Neural progenitor cell (in vitro differentiated cells): ENCODE measurements at regions not wholly inside any gene's neighbourhood (a gene's known extent, or its start where the extent isn't known, plus 50 kb on each side); places are given as distances from the start of the nearest gene placed in this dataset.
"Not testable (repeated sequence)": the region's sequence is repeated elsewhere in the genome, so short reads cannot be mapped to it uniquely, and the experiment has no call there.

Experiments
- DNase-seq: peaks from one replicate; pipeline ENCODE4 v3.0.0-alpha.2; 2016; ENCODE audit warnings: low spot score
- H2AFZ ChIP-seq: fragments of 200-600 bp; sonication (generic); replicated peaks from 2 replicates; pipeline ENCODE4 v1.6.1; 2016; ENCODE audit warnings: antibody characterized with exemption
- H3F3A ChIP-seq: fragments of 200-600 bp; sonication (generic); 2 replicates; pipeline ENCODE4 v1.6.1; 2016; ENCODE audit warnings: antibody characterized with exemption, low read depth
- H3K27ac ChIP-seq: fragments of 200-600 bp; sonication (generic); 2 replicates; pipeline ENCODE4 v1.5.1; 2016; ENCODE audit warnings: mild to moderate bottlenecking
- H3K27me3 ChIP-seq: fragments of 200-600 bp; sonication (generic); 2 replicates; pipeline ENCODE4 v1.6.1; 2016; ENCODE audit warnings: mild to moderate bottlenecking, moderate library complexity
- H3K36me3 ChIP-seq: fragments of 200-600 bp; sonication (generic); 2 replicates; pipeline ENCODE4 v1.5.1; 2016
- H3K4me1 ChIP-seq: fragments of 200-600 bp; sonication (generic); 2 replicates; pipeline ENCODE4 v1.6.1; 2016; ENCODE audit warnings: mixed run types
- H3K4me2 ChIP-seq: fragments of 200-600 bp; sonication (generic); 2 replicates; pipeline ENCODE4 v1.6.1; 2016
- H3K4me3 ChIP-seq: fragments of 200-600 bp; sonication (generic); 2 replicates; pipeline ENCODE4 v1.5.1; 2016
- H3K79me2 ChIP-seq: fragments of 200-600 bp; sonication (generic); 2 replicates; pipeline ENCODE4 v1.6.1; 2016; ENCODE audit warnings: low read depth
- H3K9ac ChIP-seq: fragments of 200-600 bp; sonication (generic); 2 replicates; pipeline ENCODE4 v1.6.1; 2016
- H3K9me3 ChIP-seq: fragments of 200-600 bp; sonication (generic); 2 replicates; pipeline ENCODE4 v1.5.1; 2016; ENCODE audit warnings: low read depth
- H4K20me1 ChIP-seq: fragments of 200-600 bp; sonication (generic); 2 replicates; pipeline ENCODE4 v1.6.1; 2016; ENCODE audit warnings: low read depth
- H3K27ac Mint-ChIP-seq: 3 replicates; pipeline ENCODE4 v1.8.0; 2021; ENCODE audit warnings: mixed read lengths
- H3K27me3 Mint-ChIP-seq: 2 replicates; pipeline ENCODE4 v1.8.0; 2022; ENCODE audit warnings: low read depth, mild to moderate bottlenecking, inconsistent platforms, moderate library complexity, mixed read lengths; ENCODE audit not compliant: insufficient read depth
- H3K36me3 Mint-ChIP-seq: 3 replicates; pipeline ENCODE4 v1.8.0; 2021; ENCODE audit warnings: mixed read lengths
- H3K4me1 Mint-ChIP-seq: 3 replicates; pipeline ENCODE4 v1.8.0; 2021; ENCODE audit warnings: mixed read lengths
- H3K4me3 Mint-ChIP-seq: 3 replicates; pipeline ENCODE4 v1.8.0; 2021; ENCODE audit warnings: mild to moderate bottlenecking, moderate library complexity, mixed read lengths
- H3K9me3 Mint-ChIP-seq: 3 replicates; pipeline ENCODE4 v1.8.0; 2020; ENCODE audit warnings: mixed read lengths
- CTCF ChIP-seq: fragments of 200-600 bp; sonication (generic); IDR thresholded peaks from 2 replicates; pipeline ENCODE4 v1.5.1; 2017; ENCODE audit warnings: antibody characterized with exemption, mild to moderate bottlenecking
- EZH2 ChIP-seq: fragments of 200-600 bp; sonication (generic); IDR thresholded peaks from 2 replicates; pipeline ENCODE4 v1.6.1; 2017; ENCODE audit warnings: antibody characterized with exemption, mild to moderate bottlenecking, moderate library complexity
- EZH2phosphoT487 ChIP-seq: fragments of 200-600 bp; sonication (generic); IDR thresholded peaks from 2 replicates; pipeline ENCODE4 v1.6.1; 2017; ENCODE audit warnings: antibody characterized with exemption

DNA sequence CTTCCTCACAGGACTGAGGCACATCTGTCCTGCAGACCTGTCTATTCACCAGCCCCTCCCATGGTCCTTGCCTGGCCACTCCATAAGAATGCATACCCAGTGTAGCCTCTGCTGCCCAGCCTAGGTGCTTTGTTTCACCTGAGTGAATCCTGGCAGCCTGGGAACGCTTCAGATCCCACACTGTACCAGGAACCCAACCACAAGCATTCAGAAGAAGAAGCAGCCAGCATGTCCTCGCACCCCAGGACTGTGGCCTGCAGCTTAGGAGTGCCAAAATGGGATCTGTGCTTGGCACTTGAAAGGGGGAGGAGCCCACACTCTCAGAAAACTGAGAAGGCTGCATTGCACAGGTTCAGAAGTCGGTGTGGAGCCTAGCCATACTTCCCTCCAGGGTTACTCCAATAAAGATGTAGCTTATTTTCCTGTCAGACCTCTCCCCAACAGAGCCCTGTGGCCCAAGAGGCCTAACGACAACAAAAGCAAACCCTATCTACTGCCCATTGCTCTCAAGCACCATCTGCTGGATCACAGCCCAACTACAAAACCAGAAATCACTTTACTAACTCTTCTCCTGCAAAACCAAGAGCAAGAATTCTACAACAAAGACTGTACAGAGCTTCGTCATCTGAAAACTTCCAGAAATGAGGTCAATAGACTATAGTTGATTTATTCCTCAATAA lies 923.1 kb upstream of the NEGR1 start:
- Histone ChIP-seq H3F3A (no peaks in the 10 kb centered on the region), H3K4me1 (no peaks in the 10 kb centered on the region), H3K9ac (no peak overlapping the region), H3K27ac (no peak overlapping the region), H2AFZ (peak overlapping the region; percentile 8), H3K36me3 (no peaks in the 10 kb centered on the region), H3K9me3 (no peaks in the 10 kb centered on the region), H3K27me3 (no peaks in the 10 kb centered on the region), H3K79me2 (no peaks in the 10 kb centered on the region), H3K4me3 (no peak overlapping the region), H4K20me1 (no peaks in the 10 kb centered on the region), H3K4me2 (no peak overlapping the region)
- Mint-ChIP-seq H3K9me3 (no peaks in the 10 kb centered on the region), H3K4me3 (no peak overlapping the region), H3K27ac (no peak overlapping the region), H3K4me1 (no peaks in the 10 kb centered on the region), H3K36me3 (no peaks in the 10 kb centered on the region), H3K27me3 (peaks cover 3% of the 10 kb centered on the region)
- TF ChIP-seq CTCF (peak; percentile 52), EZH2phosphoT487 (no peak)
- peak; percentile 33 for DNase-seq

DNA sequence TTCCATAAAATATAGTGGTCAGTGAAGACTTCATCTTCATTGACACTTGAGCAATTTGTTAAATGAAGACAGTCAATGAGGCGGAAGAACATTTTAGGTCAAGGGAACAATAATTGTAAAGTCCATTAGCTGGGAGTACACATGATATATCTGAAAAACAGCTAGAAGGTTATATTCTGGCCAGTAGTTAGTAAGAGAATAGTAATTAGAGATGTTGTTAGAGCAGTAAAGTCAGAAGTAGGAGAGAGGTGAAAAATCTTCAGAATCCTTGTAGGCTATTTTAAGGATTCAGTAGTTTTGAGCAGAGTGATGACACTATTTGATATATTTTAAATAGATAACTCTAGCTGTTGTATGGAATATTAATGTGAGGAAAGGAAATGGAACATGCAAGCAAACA lies 915.6 kb upstream of the NEGR1 start:
- peaks cover 3% of the 10 kb centered on the region for H3K27me3 Mint-ChIP-seq

GRCh38 chr1:73194965-73195364 lies 912.6 kb upstream of the NEGR1 start:
- no peaks in the 10 kb centered on the region for H3K9me3 ChIP-seq
- Mint-ChIP-seq H3K27me3 (peaks cover 3% of the 10 kb centered on the region), H3K27ac (no peak overlapping the region), H3K4me3 (no peak overlapping the region), H3K4me1 (no peaks in the 10 kb centered on the region), H3K36me3 (no peaks in the 10 kb centered on the region), H3K9me3 (peaks cover 6% of the 10 kb centered on the region)
- H3K27ac ChIP-seq: no peak overlapping the region
- no peaks in the 10 kb centered on the region for H3F3A ChIP-seq
- TF ChIP-seq EZH2 (no peak), EZH2phosphoT487 (no peak), CTCF (no peak)
- no peak overlapping the region for H3K4me2 ChIP-seq
- H2AFZ ChIP-seq: no peak overlapping the region
- H3K27me3 ChIP-seq: no peaks in the 10 kb centered on the region
- H4K20me1 ChIP-seq: no peaks in the 10 kb centered on the region
- no peaks in the 10 kb centered on the region for H3K4me1 ChIP-seq
- no peak overlapping the region for H3K9ac ChIP-seq
- no peaks in the 10 kb centered on the region for H3K79me2 ChIP-seq
- DNase-seq: no peak
- no peaks in the 10 kb centered on the region for H3K36me3 ChIP-seq
- H3K4me3 ChIP-seq: no peak overlapping the region

More for the DNA sequence above, 915.6 kb upstream of the NEGR1 start:
- no peaks in the 10 kb centered on the region for H3K27me3 ChIP-seq
- no peaks in the 10 kb centered on the region for H3K4me1 Mint-ChIP-seq
- H4K20me1 ChIP-seq: no peaks in the 10 kb centered on the region
- H3K27ac Mint-ChIP-seq: no peak overlapping the region
- H3K9me3 Mint-ChIP-seq: peaks cover 6% of the 10 kb centered on the region
- H3K36me3 ChIP-seq: no peaks in the 10 kb centered on the region
- H3K9me3 ChIP-seq: no peaks in the 10 kb centered on the region
- no peaks in the 10 kb centered on the region for H3K4me1 ChIP-seq
- H3F3A ChIP-seq: no peaks in the 10 kb centered on the region
- no peak overlapping the region for H3K4me2 ChIP-seq
- H3K36me3 Mint-ChIP-seq: no peaks in the 10 kb centered on the region
- H3K4me3 Mint-ChIP-seq: no peak overlapping the region
- no peak overlapping the region for H3K27ac ChIP-seq
- no peak overlapping the region for H3K4me3 ChIP-seq
- no peaks in the 10 kb centered on the region for H3K79me2 ChIP-seq
- DNase-seq: no peak
- H3K9ac ChIP-seq: no peak overlapping the region
- no peak overlapping the region for H2AFZ ChIP-seq
- no peak for TF ChIP-seq EZH2
- TF ChIP-seq CTCF: no peak
- no peak for TF ChIP-seq EZH2phosphoT487

DNA sequence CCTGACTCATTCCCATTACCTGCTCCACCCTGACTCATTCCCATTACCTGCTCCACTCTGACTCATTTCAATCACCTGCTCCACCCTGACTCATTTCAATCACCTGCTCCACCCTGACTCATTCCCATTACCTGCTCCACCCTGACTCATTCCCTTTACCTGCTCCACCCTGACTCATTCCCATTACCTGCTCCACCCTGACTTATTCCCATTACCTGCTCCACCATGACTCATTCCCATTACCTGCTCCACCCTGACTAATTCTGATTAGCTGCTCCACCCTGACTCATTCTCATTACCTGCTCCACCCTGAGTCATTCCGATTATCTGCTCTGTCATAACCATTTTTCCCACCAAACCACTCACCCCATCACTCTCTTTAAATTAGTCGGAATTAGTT lies 901.2 kb upstream of the NEGR1 start:
- not testable (repeated sequence) for H3K9me3 Mint-ChIP-seq, H3K27me3 ChIP-seq, H2AFZ ChIP-seq, H3K4me2 ChIP-seq, H4K20me1 ChIP-seq, H3K4me1 Mint-ChIP-seq, H3F3A ChIP-seq, H3K27ac ChIP-seq, H3K36me3 Mint-ChIP-seq, H3K36me3 ChIP-seq, DNase-seq, H3K27ac Mint-ChIP-seq, H3K4me3 Mint-ChIP-seq, H3K4me1 ChIP-seq, H3K27me3 Mint-ChIP-seq, H3K9ac ChIP-seq, H3K9me3 ChIP-seq, H3K79me2 ChIP-seq, H3K4me3 ChIP-seq
